ENCODE measurements at regions not wholly inside any gene's neighbourhood (a gene's known extent, or its start where the extent isn't known, plus 50 kb on each side); places are given as distances from the start of the nearest gene placed in this dataset.

DNA sequence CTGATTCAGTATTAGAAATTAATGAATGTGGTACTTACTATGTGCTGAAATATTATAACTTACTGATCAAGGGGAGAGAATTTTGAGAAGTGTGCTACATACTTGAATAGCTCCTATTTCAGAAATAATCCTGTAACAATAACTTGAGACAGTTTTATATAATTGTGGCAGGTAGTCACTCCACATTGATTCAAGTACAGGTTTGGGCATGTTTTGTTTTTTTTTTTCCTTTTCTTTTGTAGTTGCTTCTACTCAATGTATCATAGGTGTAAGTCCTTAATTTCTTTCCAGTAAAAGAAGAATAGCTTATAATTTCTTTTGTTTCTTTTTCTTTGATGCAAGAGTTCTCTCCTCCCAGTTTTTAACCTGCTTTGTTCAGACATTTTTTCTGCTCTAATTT lies 86.1 kb upstream of the ADGRL2 start:
- TF ChIP-seq, protein P1, sequence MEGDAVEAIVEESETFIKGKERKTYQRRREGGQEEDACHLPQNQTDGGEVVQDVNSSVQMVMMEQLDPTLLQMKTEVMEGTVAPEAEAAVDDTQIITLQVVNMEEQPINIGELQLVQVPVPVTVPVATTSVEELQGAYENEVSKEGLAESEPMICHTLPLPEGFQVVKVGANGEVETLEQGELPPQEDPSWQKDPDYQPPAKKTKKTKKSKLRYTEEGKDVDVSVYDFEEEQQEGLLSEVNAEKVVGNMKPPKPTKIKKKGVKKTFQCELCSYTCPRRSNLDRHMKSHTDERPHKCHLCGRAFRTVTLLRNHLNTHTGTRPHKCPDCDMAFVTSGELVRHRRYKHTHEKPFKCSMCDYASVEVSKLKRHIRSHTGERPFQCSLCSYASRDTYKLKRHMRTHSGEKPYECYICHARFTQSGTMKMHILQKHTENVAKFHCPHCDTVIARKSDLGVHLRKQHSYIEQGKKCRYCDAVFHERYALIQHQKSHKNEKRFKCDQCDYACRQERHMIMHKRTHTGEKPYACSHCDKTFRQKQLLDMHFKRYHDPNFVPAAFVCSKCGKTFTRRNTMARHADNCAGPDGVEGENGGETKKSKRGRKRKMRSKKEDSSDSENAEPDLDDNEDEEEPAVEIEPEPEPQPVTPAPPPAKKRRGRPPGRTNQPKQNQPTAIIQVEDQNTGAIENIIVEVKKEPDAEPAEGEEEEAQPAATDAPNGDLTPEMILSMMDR (IDR thresholded peaks at IDR 0.05): no peak
- TF ChIP-seq POLR2A (IDR thresholded peaks at IDR 0.05): no peak
